GM18951 (cell line): ENCODE measurements at regions not wholly inside any gene's neighbourhood (a gene's known extent, or its start where the extent isn't known, plus 50 kb on each side); places are given as distances from the start of the nearest gene placed in this dataset.
"Not testable (repeated sequence)": the region's sequence is repeated elsewhere in the genome, so short reads cannot be mapped to it uniquely, and the experiment has no call there.

Experiments
- POLR2A ChIP-seq: IDR thresholded peaks from 4 replicates; pipeline ENCODE4 v1.6.1; 2011; ENCODE audit warnings: mild to moderate bottlenecking; ENCODE audit not compliant: insufficient read length, insufficient read depth; ENCODE audit errors: extremely low read depth
- in situ Hi-C: fragments of 300-500 bp; cut with MboI; formaldehyde crosslinking; loops from one replicate; pipeline ENCODE4 v1.12.0; 2022; ENCODE audit warnings: low sequenced_read_pairs, mixed read lengths, inconsistent platforms; ENCODE audit not compliant: unreplicated experiment

- no peak for TF ChIP-seq POLR2A
- in situ Hi-C loops = no loop called here
These were observed 759.2 kb upstream of the SLITRK1 start for GRCh38 chr13:84641491-84641890.

- in situ Hi-C loops = no loop called here
- no peak for TF ChIP-seq POLR2A
These were observed 758.4 kb upstream of the SLITRK1 start for GRCh38 chr13:84640691-84641090.

GRCh38 chr13:84630476-84630875, 748.2 kb upstream of the SLITRK1 start:
- in situ Hi-C loops = no loop called here

GRCh38 chr13:84616864-84617263, 734.6 kb upstream of the SLITRK1 start:
- in situ Hi-C loops = no loop called here
- TF ChIP-seq POLR2A = no peak

More at GRCh38 chr13:84630476-84630875, 748.2 kb upstream of the SLITRK1 start:
- no peak for TF ChIP-seq POLR2A

- in situ Hi-C loops = no loop called here
- TF ChIP-seq POLR2A = no peak
These were observed 727.4 kb upstream of the SLITRK1 start for GRCh38 chr13:84609716-84610115.

- TF ChIP-seq POLR2A = no peak
- in situ Hi-C loops = no loop called here
These were observed 725.2 kb upstream of the SLITRK1 start for GRCh38 chr13:84607261-84608013.

- no peak for TF ChIP-seq POLR2A
- in situ Hi-C loops = no loop called here
These were observed 724.3 kb upstream of the SLITRK1 start for GRCh38 chr13:84606616-84607015.

- TF ChIP-seq POLR2A = no peak
- in situ Hi-C loops = no loop called here
These were observed 723.7 kb upstream of the SLITRK1 start for GRCh38 chr13:84605927-84606326.

- no peak for TF ChIP-seq POLR2A
- in situ Hi-C loops = no loop called here
These were observed 709.2 kb upstream of the SLITRK1 start for GRCh38 chr13:84591444-84591843.

GRCh38 chr13:84590663-84591062, 708.4 kb upstream of the SLITRK1 start:
- no peak for TF ChIP-seq POLR2A
- in situ Hi-C loops = no loop called here

GRCh38 chr13:84588023-84588422, 705.7 kb upstream of the SLITRK1 start:
- TF ChIP-seq POLR2A = no peak
- in situ Hi-C loops = no loop called here

- in situ Hi-C loops = not testable (repeated sequence)
These were observed 697.6 kb upstream of the SLITRK1 start for GRCh38 chr13:84579901-84580300.

GRCh38 chr13:84574851-84575250, 692.6 kb upstream of the SLITRK1 start:
- in situ Hi-C loops = no loop called here
- no peak for TF ChIP-seq POLR2A

GRCh38 chr13:84571264-84571663, 689.0 kb upstream of the SLITRK1 start:
- in situ Hi-C loops = no loop called here
- no peak for TF ChIP-seq POLR2A

- no peak for TF ChIP-seq POLR2A
- in situ Hi-C loops = no loop called here
These were observed 688.6 kb upstream of the SLITRK1 start for GRCh38 chr13:84570831-84571230.
